SK-N-DZ (cell line): ENCODE measurements at regions not wholly inside any gene's neighbourhood (a gene's known extent, or its start where the extent isn't known, plus 50 kb on each side); places are given as distances from the start of the nearest gene placed in this dataset.
A peak's percentile ranks its signal among the peaks of the same experiment; 100 is the strongest.
"Not testable (repeated sequence)": the region's sequence is repeated elsewhere in the genome, so short reads cannot be mapped to it uniquely, and the experiment has no call there.

Experiments used
- DNase-seq: peaks from one replicate; pipeline ENCODE4 v3.0.0-alpha.2; 2015; ENCODE audit warnings: low spot score

GRCh38 chr9:78904686-78905085, 607.8 kb downstream of the PSAT1 start:
- DNase-seq = no peak

- DNase-seq = no peak
These were observed 608.5 kb downstream of the PSAT1 start for GRCh38 chr9:78905387-78905786.

DNA sequence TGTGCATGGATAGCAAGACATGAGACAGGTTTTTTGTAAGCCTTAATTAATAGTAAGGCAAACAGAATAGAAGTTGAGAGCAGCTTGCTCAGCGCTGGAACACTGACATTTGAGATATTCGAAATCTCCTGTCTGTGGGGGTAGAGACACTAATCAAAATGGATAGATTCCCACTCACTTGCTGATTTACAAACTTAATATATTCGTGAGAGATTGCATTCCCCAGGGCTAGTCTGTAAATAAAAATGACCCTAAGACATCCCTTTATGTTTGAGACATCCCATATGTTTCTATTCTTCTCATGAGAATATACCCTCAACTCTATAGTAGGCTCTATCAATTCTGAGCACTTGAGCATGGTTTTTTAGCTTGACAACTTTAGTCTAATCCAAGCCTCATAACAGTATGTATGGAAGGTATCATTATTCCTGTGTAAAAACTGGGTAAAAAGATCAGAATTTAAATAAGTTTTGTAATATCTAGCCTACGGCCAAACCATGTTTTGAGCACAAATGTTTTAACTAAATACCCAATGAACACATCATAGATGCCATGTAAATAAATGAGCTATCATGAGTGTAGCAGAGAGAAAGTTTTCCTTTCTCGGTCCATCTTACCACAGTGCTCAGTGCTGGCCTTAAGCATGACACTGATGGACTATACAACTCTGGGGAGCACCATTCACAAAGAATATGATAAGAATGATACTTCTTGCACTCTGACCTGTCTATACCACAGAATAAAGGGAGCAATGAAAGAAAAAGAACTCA, 609.2 kb downstream of the PSAT1 start:
- no peak for DNase-seq

GRCh38 chr9:78909566-78909965, 612.6 kb downstream of the PSAT1 start:
- no peak for DNase-seq

- not testable (repeated sequence) for DNase-seq
These were observed 620.0 kb downstream of the PSAT1 start for GRCh38 chr9:78916884-78917283.

DNA sequence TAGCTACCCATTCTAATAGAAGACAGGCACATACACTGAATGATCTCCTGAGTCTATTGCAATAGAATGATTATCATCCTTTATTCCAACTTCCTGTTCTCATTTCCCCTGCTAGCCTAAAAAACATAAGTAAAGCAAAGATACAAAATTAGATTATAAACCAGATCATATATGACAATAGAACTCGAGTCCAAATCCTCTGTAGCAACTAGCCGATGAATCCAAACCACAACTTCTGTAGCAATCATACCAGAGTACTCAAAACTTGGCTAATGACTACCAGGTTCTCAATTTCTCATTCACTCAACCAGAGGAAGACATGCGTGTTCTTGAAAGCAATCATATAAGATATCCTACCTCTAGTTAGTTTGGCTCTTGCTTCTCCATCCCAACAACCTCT, 622.1 kb downstream of the PSAT1 start:
- DNase-seq = no peak

DNA sequence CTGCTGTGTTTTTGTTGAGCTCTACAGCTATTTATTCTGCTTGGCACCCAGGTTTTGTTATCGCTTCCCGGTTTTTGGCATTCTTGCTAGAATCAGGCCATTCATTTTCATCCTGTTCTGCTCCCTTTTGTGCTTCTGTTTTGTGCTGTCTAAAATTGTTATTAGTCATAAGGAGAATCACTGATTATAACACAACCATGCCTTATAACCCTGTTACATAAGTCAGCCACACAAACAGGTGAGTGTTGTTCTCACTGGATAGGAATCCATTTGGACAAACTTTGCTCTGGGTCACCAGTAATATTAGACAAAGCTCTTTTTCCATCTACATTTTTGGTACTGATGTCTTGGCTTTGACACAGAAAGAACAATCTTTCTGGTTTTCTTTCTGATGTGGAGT, 622.8 kb downstream of the PSAT1 start:
- DNase-seq = no peak

DNA sequence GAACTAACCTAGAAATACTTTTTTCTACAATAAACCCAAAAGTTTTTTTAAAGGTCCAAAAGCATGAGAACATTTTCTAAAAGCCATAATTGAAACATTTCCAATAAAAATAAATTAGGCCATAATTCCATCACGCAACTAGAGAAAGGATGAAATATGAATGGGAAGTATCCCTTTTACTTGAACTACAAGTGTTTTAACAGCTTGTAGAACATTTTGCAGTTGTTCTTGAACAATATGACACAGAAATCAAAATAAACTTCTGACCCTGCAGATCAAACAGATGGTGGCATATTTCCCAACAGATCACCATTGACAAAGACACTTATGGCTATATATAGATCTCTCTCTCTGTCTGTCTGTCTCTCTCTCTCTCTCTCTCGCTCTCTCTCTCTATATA, 624.4 kb downstream of the PSAT1 start:
- DNase-seq = no peak

- DNase-seq = no peak
These were observed 627.2 kb downstream of the PSAT1 start for GRCh38 chr9:78923966-78924659.

GRCh38 chr9:78927099-78927940, 630.4 kb downstream of the PSAT1 start:
- DNase-seq = no peak

DNA sequence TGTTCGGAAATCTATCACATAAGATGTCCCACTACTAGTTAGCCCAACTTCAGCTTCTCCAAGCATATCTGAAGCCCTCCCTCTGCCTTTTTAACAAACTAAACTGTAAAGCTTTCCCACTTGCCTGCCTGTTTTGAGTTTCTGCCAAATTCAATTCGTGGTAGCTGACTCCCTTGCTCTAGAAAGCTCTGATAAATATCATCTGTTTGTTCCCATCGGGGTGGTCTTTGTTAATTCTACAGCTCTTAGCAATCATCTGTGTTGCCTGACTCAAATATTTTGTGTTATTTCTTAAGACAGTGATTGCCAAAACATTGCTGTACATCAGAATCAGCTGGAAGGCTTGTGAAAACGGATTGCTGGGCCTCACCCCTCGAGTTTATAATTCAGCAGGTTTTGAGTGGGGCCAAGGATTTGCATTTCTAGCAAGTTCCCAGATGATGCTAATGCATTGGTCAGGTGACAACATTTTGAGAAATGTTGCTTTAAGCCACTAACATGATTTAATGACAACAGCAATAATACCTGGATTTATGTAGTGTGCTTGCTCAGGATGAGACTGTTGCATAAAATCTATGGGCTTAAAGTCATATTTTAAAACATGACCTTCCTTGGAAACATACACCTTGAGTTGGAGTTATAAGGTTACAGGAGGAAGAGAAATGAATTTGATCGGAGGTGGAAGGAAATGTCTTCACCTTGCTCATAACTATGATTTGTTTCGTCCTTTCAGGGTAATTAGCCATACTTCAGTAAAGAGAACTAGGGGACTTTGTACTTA, 631.9 kb downstream of the PSAT1 start:
- DNase-seq = no peak

DNA sequence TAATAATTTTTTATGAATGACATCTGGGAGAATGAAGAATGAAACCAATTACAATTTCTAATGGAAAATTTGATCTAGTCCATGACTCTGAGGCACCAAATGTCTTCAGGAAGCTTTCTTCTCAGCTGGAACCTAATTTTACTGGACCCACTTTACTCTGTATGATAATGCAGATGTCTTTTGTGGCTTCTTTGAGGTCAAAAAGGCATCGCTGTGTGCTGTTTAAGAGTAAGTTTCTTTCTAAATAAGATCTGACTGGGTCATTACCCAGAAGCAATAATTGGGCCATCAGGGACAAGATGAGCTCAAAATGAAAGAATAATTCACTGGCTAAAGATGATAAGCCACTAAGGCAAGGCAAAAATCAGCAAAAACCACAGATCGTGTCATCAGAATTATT, 633.4 kb downstream of the PSAT1 start:
- peak; percentile 80 for DNase-seq

DNA sequence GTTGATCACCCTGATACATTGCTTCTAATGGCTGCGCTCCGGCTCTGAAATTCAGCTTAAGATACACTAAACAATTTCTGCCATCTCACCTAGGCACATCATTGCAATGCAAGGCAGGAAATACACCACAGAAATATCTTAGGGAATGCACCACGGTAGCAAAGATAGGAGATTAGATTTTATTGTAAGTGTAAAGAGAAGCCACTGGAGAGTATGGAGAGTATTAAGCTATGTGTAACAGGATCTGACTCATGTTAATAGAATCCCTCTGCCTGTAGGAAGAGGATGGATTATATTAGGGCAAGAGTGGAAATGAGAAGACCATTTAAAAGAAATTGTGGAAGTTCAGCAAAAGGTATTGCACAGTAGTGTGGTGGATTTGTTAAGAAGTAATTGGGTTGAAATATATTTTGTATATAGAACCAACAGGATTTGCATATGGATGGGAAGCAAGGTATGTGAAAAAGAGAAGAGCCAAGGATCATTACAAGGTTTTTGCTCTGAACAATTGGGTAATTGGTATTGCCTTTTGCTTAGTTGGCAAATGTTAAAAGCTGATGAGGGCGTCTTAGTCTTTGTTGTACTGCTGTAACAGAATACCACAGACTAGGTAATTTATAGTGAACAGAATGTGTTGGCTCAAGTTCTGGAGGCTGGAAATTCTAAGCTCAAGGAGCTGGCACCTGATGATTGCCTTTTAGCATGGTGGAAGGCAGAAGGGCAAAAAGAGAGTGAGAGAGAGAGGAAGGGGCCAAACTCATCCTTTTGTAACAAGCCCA, 636.1 kb downstream of the PSAT1 start:
- DNase-seq = no peak

DNA sequence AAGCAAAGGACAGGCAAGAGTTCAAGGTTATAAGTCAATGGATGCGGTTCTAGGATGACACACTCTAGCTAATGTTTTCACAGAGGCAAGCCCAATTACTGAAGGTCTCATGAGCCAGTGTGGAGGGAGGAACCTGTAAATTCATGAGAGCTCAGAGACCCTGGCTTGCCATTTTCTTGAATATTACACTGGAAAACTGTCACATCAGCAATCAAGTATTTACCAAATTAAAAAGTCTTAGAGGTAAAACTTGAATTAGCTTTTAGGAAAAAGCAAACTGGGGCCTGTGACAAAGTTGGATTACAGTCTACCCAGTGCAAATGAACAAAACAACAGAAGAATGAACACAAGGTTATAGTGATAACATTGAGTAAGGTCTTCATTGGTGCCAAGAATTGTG, 636.9 kb upstream of the TLE4 start:
- DNase-seq = no peak

DNA sequence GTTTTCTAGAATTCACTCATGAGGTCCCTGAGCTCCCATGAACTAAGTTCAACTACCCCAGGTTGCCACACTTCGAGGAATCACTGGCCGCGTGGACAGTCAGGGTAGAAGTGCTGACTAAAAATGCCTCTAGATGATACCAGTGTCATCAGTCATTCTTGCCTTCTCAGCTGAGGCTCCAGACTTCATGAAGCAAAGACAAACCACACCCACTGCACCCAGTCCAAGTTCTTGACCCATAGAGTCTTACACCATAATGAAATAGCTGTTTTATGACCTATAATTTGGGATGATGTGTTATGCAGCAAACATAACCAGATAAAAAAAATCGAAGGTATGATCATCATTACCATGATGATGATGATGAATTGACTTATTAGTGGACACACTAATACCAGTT, 632.9 kb upstream of the TLE4 start:
- no peak for DNase-seq

DNA sequence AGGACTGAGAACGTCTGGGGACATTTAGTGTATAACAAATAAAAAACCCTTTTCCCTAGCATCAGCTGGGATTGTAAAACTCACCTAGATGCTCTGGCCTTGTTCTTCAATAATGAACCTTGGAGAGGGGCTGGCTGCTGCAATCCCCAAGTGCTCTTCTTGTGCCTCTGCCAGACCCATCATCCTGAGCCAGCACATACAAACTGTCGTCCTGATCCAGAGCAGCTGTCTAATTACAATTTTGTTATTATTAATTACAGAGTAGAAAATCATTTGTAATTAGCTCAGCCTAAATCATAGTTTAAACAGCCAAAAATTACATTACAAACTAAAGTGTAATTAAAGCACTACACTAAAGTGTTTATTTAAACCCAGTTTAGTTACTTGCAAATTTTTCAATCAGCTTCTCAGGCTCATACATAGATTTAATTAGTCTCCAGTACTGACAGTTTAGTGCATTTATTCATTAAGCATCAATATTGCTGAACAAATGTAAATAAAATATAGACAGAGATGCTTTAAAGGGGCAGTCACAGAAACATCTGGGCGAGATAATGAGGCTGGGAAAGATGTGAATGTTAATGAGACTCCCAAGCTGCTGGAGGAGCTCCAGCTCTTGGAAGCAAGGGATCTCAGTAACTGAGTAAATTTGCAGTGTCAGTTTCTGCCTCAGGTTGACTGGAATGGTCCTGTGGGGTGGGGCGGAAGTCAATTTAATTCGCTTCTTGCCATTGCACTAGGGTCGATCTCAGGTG, 632.3 kb upstream of the TLE4 start:
- no peak for DNase-seq

GRCh38 chr9:78940121-78940855, 631.5 kb upstream of the TLE4 start:
- DNase-seq = no peak

DNA sequence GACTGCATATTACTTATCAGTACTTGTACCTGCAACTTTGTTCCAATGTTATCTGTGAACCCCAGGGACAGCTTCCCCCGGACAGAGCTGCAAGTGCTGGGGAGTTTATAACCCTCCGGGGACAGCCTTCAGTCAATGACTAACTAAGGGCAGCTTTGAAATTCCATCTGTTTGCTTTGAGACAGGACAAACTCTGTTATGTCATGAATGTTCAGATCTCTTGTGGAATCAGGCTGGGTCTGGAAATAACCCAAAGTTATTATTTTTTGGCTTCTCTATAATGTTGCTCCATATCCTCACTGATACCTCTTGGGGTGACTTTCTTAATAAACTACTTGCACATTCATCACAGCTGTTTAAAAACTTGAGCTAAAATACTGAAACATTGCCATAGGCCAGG, 617.5 kb upstream of the TLE4 start:
- no peak for DNase-seq

DNA sequence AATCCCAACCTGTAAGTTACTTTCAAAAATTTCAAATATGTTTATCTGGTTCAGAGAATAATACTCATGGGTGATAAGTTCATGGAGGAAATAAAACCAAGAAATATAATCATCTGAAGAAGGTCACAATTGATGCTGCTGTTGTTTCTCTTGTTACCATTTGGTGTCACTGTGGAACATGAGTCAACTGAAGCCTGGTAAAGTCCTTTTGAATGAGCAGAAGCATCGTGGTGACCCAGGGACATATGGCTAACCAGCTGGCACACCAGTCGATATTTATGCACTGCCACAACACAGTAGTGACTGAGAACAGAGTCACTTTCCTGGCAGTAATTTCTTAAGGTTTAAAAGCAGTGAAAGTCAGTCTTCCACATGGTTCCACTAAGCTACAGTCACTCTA, 612.9 kb upstream of the TLE4 start:
- peak; percentile 18 for DNase-seq
